ENCODE measurements at regions not wholly inside any gene's neighbourhood (a gene's known extent, or its start where the extent isn't known, plus 50 kb on each side); places are given as distances from the start of the nearest gene placed in this dataset.

DNA sequence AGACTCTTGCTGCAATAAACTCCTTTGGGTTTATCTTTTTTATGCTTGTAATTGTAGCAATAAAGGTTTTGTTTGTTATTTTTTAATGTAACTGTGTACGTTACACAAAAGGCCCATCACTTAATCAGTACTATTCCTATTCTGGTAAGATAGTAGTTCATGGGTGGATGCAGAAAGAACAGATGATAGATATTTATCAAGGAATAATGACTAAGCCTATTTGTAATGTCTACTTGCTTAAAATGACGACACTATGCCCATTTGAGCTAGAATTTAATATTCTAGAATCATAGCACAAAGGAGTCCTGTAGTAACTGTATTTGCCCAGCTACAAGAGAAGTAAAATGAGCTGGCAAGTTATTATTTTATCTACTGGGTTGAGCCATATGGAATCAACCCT lies 235.4 kb upstream of the DYNLRB2 start:
- DNase-seq (ENCODE audit: extremely low spot score, unreplicated experiment) = no peak
- no peak overlapping the region for H3K4me3 Mint-ChIP-seq (ENCODE audit: unreplicated experiment)
- H3K4me1 Mint-ChIP-seq (ENCODE audit: unreplicated experiment) = peaks cover 25% of the 10 kb centered on the region
- H3K27me3 Mint-ChIP-seq (ENCODE audit: unreplicated experiment) = no peaks in the 10 kb centered on the region
- H3K9me3 Mint-ChIP-seq (ENCODE audit: unreplicated experiment) = no peaks in the 10 kb centered on the region
- TF ChIP-seq CTCF (IDR thresholded peaks at IDR 0.05) = no peak
- no peaks in the 10 kb centered on the region for H3K36me3 Mint-ChIP-seq (ENCODE audit: unreplicated experiment)
- no peak overlapping the region for H3K27ac Mint-ChIP-seq (ENCODE audit: unreplicated experiment)

GRCh38 chr16:80303691-80304090 lies 237.1 kb upstream of the DYNLRB2 start:
- no peaks in the 10 kb centered on the region for H3K27me3 Mint-ChIP-seq (ENCODE audit: unreplicated experiment)
- no peak for DNase-seq (ENCODE audit: extremely low spot score, unreplicated experiment)
- no peak for TF ChIP-seq CTCF (IDR thresholded peaks at IDR 0.05)
- H3K36me3 Mint-ChIP-seq (ENCODE audit: unreplicated experiment) = no peaks in the 10 kb centered on the region
- no peaks in the 10 kb centered on the region for H3K9me3 Mint-ChIP-seq (ENCODE audit: unreplicated experiment)
- peaks cover 40% of the 10 kb centered on the region for H3K4me1 Mint-ChIP-seq (ENCODE audit: unreplicated experiment)
- H3K4me3 Mint-ChIP-seq (ENCODE audit: unreplicated experiment) = no peak overlapping the region
- no peak overlapping the region for H3K27ac Mint-ChIP-seq (ENCODE audit: unreplicated experiment)

DNA sequence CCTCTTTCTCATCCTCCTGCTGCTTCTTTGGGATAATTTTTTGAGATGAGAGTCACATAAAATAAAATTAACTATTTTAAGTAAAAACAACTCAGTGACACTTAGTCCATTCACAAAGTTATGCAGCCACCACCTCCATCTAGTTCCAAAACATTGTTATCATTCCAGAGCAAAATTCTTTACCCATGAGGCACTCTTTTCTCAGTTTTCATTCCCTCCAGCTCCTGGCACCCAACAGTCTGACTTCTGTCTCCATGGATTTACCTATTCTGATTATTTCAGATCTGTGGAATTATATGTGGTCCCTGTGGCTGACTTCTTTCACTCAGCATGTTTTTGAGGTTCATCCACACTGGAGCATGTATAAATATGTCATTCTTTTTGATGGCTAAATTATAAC lies 239.9 kb upstream of the DYNLRB2 start:
- Mint-ChIP-seq H3K4me3 (ENCODE audit: unreplicated experiment) (no peak overlapping the region), H3K27ac (ENCODE audit: unreplicated experiment) (peak overlapping the region; percentile 65), H3K9me3 (ENCODE audit: unreplicated experiment) (no peaks in the 10 kb centered on the region), H3K27me3 (ENCODE audit: unreplicated experiment) (no peaks in the 10 kb centered on the region), H3K4me1 (ENCODE audit: unreplicated experiment) (peaks cover 42% of the 10 kb centered on the region), H3K36me3 (ENCODE audit: unreplicated experiment) (no peaks in the 10 kb centered on the region)
- no peak for TF ChIP-seq CTCF (IDR thresholded peaks at IDR 0.05)
- no peak for DNase-seq (ENCODE audit: extremely low spot score, unreplicated experiment)

- peaks cover 42% of the 10 kb centered on the region for H3K4me1 Mint-ChIP-seq (ENCODE audit: unreplicated experiment)
- no peak for DNase-seq (ENCODE audit: extremely low spot score, unreplicated experiment)
- H3K36me3 Mint-ChIP-seq (ENCODE audit: unreplicated experiment) = no peaks in the 10 kb centered on the region
- H3K9me3 Mint-ChIP-seq (ENCODE audit: unreplicated experiment) = no peaks in the 10 kb centered on the region
- peak overlapping the region; percentile 65 for H3K27ac Mint-ChIP-seq (ENCODE audit: unreplicated experiment)
- H3K27me3 Mint-ChIP-seq (ENCODE audit: unreplicated experiment) = no peaks in the 10 kb centered on the region
- H3K4me3 Mint-ChIP-seq (ENCODE audit: unreplicated experiment) = no peak overlapping the region
- TF ChIP-seq CTCF (IDR thresholded peaks at IDR 0.05) = no peak
Observed at GRCh38 chr16:80300456-80300855, 240.3 kb upstream of the DYNLRB2 start.

GRCh38 chr16:80299416-80299815 lies 241.4 kb upstream of the DYNLRB2 start:
- Mint-ChIP-seq H3K36me3 (ENCODE audit: unreplicated experiment) (no peaks in the 10 kb centered on the region), H3K9me3 (ENCODE audit: unreplicated experiment) (peaks cover 5% of the 10 kb centered on the region), H3K4me3 (ENCODE audit: unreplicated experiment) (no peak overlapping the region), H3K27ac (ENCODE audit: unreplicated experiment) (no peak overlapping the region), H3K27me3 (ENCODE audit: unreplicated experiment) (no peaks in the 10 kb centered on the region), H3K4me1 (ENCODE audit: unreplicated experiment) (peaks cover 42% of the 10 kb centered on the region)
- no peak for DNase-seq (ENCODE audit: extremely low spot score, unreplicated experiment)
- no peak for TF ChIP-seq CTCF (IDR thresholded peaks at IDR 0.05)

Measured in osteocyte (in vitro differentiated cells).